H1 (cell line): ENCODE measurements at regions not wholly inside any gene's neighbourhood (a gene's known extent, or its start where the extent isn't known, plus 50 kb on each side); places are given as distances from the start of the nearest gene placed in this dataset.

ENCODE experiments used
- CBX8 ChIP-seq: fragments of 300-800, 300-1000 bp; sonication (generic); IDR thresholded peaks from 2 replicates; pipeline ENCODE4 v1.7.1; 2016; ENCODE audit warnings: low read depth, low read length, borderline replicate concordance
- CEBPB ChIP-seq: IDR thresholded peaks from 2 replicates; pipeline ENCODE4 v1.6.1; 2012; ENCODE audit warnings: low read depth, low read length
- CHD2 ChIP-seq: IDR thresholded peaks from 2 replicates; pipeline ENCODE4 v1.6.1; 2012; ENCODE audit warnings: low read length, improper control_type of control experiment
- CTCF ChIP-seq, 3 experiments: IDR thresholded peaks; 1 replicate in 2 of 3; 2 replicates in 1 of 3; pipeline versions ENCODE4 v1.5.1 to v1.6.1; 2011; ENCODE audit warnings: low read length in 3 of 3, mild to moderate bottlenecking in 3 of 3, inconsistent platforms in 2 of 3, low read depth in 1 of 3, moderate library complexity in 1 of 3; ENCODE audit not compliant: insufficient read depth in 1 of 3; ENCODE audit errors: control extremely low read depth in 1 of 3
- EGR1 ChIP-seq: IDR thresholded peaks from 2 replicates; pipeline ENCODE4 v1.6.1; 2011; ENCODE audit warnings: low read depth, low read length, borderline replicate concordance
- EP300 ChIP-seq, 2 experiments: IDR thresholded peaks; 1 replicate in 1 of 2; 2 replicates in 1 of 2; pipeline ENCODE4 v1.6.1; 2011 to 2012; ENCODE audit warnings: low read depth in 2 of 2, low read length in 2 of 2, mild to moderate bottlenecking in 2 of 2, borderline replicate concordance in 1 of 2, inconsistent platforms in 1 of 2, moderate library complexity in 1 of 2
- HDAC2 ChIP-seq, 2 experiments: fragments of 300-600 bp in 1 of 2; sonication (generic) in 1 of 2; IDR thresholded peaks; 2 replicates each; pipeline ENCODE4 v1.6.1; 2011 to 2012; ENCODE audit warnings: low read depth in 2 of 2, low read length in 2 of 2, mild to moderate bottlenecking in 2 of 2, moderate library complexity in 2 of 2, borderline replicate concordance in 1 of 2, inconsistent platforms in 1 of 2
- MAFK ChIP-seq: IDR thresholded peaks from 2 replicates; pipeline ENCODE4 v1.6.1; 2012; ENCODE audit warnings: low read depth, mild to moderate bottlenecking, improper control_type of control experiment, low read length
- POLR2A ChIP-seq, 2 experiments: IDR thresholded peaks; 1 replicate in 1 of 2; 2 replicates in 1 of 2; pipeline ENCODE4 v1.6.1; 2011; ENCODE audit warnings: low read depth in 2 of 2, low read length in 2 of 2, mild to moderate bottlenecking in 2 of 2; ENCODE audit errors: control extremely low read depth in 1 of 2
- POLR2AphosphoS5 ChIP-seq: IDR thresholded peaks from 2 replicates; pipeline ENCODE4 v1.6.1; 2011; ENCODE audit warnings: low read depth, low read length
- SAP30 ChIP-seq: fragments of 300-600 bp; sonication (generic); IDR thresholded peaks from 2 replicates; pipeline ENCODE4 v1.7.1; 2012; ENCODE audit warnings: low read length, moderate library complexity, mild to moderate bottlenecking, inconsistent platforms; ENCODE audit not compliant: insufficient read depth, insufficient replicate concordance
- SIN3A ChIP-seq, 2 experiments: IDR thresholded peaks in 1 of 2; conservative IDR thresholded peaks in 1 of 2; 2 replicates each; pipeline ENCODE4 v1.6.1; 2011 to 2012; ENCODE audit warnings: low read length in 2 of 2, improper control_type of control experiment in 1 of 2, low read depth in 1 of 2, mild to moderate bottlenecking in 1 of 2
- TEAD4 ChIP-seq: IDR thresholded peaks from 2 replicates; pipeline ENCODE4 v1.6.1; 2012; ENCODE audit warnings: low read depth, low read length, inconsistent platforms, mixed read lengths

GRCh38 chr3:159486580-159486979, 502.1 kb upstream of the IL12A start:
- TF ChIP-seq POLR2AphosphoS5 (no peak), CTCF (IDR thresholded peaks at IDR 0.05; ENCODE audit: control extremely low read depth in 1 of 3, insufficient read depth in 1 of 3, low read depth in 1 of 3, low read length in 3 of 3) (peak; percentile 52 to 91 (median 82)), HDAC2 (IDR thresholded peaks at IDR 0.05; ENCODE audit: borderline replicate concordance in 1 of 2, low read depth in 2 of 2, low read length in 2 of 2) (no peak), POLR2A (IDR thresholded peaks at IDR 0.05; ENCODE audit: control extremely low read depth in 1 of 2, low read depth in 2 of 2, low read length in 2 of 2) (no peak), CBX8 (no peak), EP300 (IDR thresholded peaks at IDR 0.05; ENCODE audit: borderline replicate concordance in 1 of 2, low read depth in 2 of 2, low read length in 2 of 2) (0 out of 3 replicates have a peak, but pooled peaks of 1 of the 2 experiments have one; percentile 54), CEBPB (no peak), SAP30 (no peak), CHD2 (no peak), EGR1 (no peak), SIN3A (conservative IDR thresholded peaks at IDR 0.05 in 1 of 2, IDR thresholded peaks at IDR 0.05 in 1 of 2; ENCODE audit: low read depth in 1 of 2, low read length in 2 of 2) (no peak), TEAD4 (peak; percentile 46; the same call in 1 of the 2 replicates), MAFK (no peak)
